ENCODE measurements at regions not wholly inside any gene's neighbourhood (a gene's known extent, or its start where the extent isn't known, plus 50 kb on each side); places are given as distances from the start of the nearest gene placed in this dataset.

- Histone ChIP-seq H2AFZ (ENCODE audit: control insufficient read depth, low read length) (no peak overlapping the region), H4K20me1 (ENCODE audit: control insufficient read depth, extremely low read depth, insufficient read depth, low read length) (no peaks in the 10 kb centered on the region), H3K27me3 (ENCODE audit: control insufficient read depth, extremely low read depth, insufficient read depth, low read length) (peaks cover 8% of the 10 kb centered on the region), H3K9me3 (ENCODE audit: control insufficient read depth, low read depth, low read length) (peaks cover 3% of the 10 kb centered on the region), H3K36me3 (ENCODE audit: control insufficient read depth in 2 of 2, extremely low read depth in 1 of 2, insufficient read depth in 2 of 2, low read length in 2 of 2) (no peaks in the 10 kb centered on the region), H3K4me1 (ENCODE audit: control insufficient read depth, extremely low read depth, insufficient read depth, low read length) (peaks cover 6% of the 10 kb centered on the region), H3K9me1 (ENCODE audit: control insufficient read depth, extremely low read depth, insufficient read depth, low read length) (no peaks in the 10 kb centered on the region), H3K4me2 (ENCODE audit: control insufficient read depth, extremely low read depth, insufficient read depth, low read depth, low read length) (no peak overlapping the region), H3K4me3 (ENCODE audit: control insufficient read depth in 2 of 3, extremely low read depth in 1 of 3, insufficient read depth in 2 of 3, low read depth in 1 of 3, low read length in 3 of 3) (no peak overlapping the region), H3K27ac (ENCODE audit: control insufficient read depth, insufficient read depth, low read length) (no peak overlapping the region), H3K79me2 (ENCODE audit: control insufficient read depth, insufficient read depth, low read length) (no peaks in the 10 kb centered on the region), H3K9ac (ENCODE audit: control insufficient read depth, extremely low read depth, insufficient read depth, low read length) (no peak overlapping the region)
- DNase-seq (ENCODE audit: low read depth, low spot score) (no peak), FAIRE-seq (no peak)
- dilution Hi-C loops (cut with MboI; ENCODE audit: extremely low pct_ligation_motif_present, low sequenced_read_pairs): no loop called here
- TF ChIP-seq EZH2 (IDR thresholded peaks at IDR 0.05; ENCODE audit: low read length): no peak
- TF ChIP-seq, protein P1, sequence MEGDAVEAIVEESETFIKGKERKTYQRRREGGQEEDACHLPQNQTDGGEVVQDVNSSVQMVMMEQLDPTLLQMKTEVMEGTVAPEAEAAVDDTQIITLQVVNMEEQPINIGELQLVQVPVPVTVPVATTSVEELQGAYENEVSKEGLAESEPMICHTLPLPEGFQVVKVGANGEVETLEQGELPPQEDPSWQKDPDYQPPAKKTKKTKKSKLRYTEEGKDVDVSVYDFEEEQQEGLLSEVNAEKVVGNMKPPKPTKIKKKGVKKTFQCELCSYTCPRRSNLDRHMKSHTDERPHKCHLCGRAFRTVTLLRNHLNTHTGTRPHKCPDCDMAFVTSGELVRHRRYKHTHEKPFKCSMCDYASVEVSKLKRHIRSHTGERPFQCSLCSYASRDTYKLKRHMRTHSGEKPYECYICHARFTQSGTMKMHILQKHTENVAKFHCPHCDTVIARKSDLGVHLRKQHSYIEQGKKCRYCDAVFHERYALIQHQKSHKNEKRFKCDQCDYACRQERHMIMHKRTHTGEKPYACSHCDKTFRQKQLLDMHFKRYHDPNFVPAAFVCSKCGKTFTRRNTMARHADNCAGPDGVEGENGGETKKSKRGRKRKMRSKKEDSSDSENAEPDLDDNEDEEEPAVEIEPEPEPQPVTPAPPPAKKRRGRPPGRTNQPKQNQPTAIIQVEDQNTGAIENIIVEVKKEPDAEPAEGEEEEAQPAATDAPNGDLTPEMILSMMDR (optimal IDR thresholded peaks at IDR 0.05 in 1 of 3, IDR thresholded peaks at IDR 0.05 in 1 of 3, conservative IDR thresholded peaks at IDR 0.05 in 1 of 3; ENCODE audit: extremely low read depth in 1 of 3, insufficient read depth in 2 of 3, low read length in 3 of 3): no peak
Measured at GRCh38 chr17:79558091-79558900, 52.6 kb downstream of the RBFOX3 start.

DNA sequence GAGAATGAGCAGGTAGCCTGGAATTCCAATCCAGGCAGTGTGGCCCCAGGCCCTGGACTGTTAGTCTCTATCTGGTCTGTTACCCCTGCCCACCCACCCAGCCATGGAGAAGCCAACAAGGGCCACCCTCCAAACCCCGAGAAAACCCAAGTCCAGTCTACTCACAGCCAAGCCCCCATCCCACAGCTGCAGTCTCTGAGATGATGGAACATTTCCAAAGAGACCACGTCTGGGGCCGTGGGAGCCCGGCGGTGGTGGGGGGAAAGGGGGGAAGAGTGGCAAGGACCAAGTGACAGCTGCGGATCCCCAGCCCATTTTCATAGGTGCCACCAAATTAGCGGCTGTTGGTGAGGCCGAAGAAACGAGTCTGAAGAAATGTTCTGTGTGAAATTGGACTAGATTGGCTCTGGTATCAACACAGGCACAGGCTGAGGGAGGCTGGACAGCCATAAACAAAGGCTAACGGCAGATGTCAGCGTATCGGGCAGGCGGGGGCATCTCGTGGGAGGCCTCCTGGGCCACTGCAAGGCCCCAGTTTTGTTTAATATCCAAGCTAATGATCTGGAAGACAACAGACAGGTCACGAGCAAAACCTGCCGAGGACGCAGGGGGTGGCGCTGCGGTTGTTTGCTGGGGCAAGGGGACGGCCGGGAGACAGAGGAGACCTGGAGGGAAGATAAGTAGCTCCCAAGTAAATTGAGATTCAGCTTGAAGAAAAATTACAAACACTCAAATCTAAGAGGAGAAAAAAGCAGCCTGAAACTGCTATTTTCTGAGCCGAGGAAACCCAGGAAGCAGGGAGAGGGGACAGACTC is 53.4 kb downstream of the RBFOX3 start:
- TF ChIP-seq, protein P1 (optimal IDR thresholded peaks at IDR 0.05 in 1 of 3, IDR thresholded peaks at IDR 0.05 in 1 of 3, conservative IDR thresholded peaks at IDR 0.05 in 1 of 3; ENCODE audit: extremely low read depth in 1 of 3, insufficient read depth in 2 of 3, low read length in 3 of 3): no peak
- TF ChIP-seq EZH2 (IDR thresholded peaks at IDR 0.05; ENCODE audit: low read length): no peak
- no peak overlapping the region for H3K4me3 ChIP-seq (ENCODE audit: control insufficient read depth in 2 of 3, extremely low read depth in 1 of 3, insufficient read depth in 2 of 3, low read depth in 1 of 3, low read length in 3 of 3)
- H3K79me2 ChIP-seq (ENCODE audit: control insufficient read depth, insufficient read depth, low read length): no peaks in the 10 kb centered on the region
- H3K9me3 ChIP-seq (ENCODE audit: control insufficient read depth, low read depth, low read length): peaks cover 3% of the 10 kb centered on the region
- no peaks in the 10 kb centered on the region for H4K20me1 ChIP-seq (ENCODE audit: control insufficient read depth, extremely low read depth, insufficient read depth, low read length)
- no peak overlapping the region for H3K4me2 ChIP-seq (ENCODE audit: control insufficient read depth, extremely low read depth, insufficient read depth, low read depth, low read length)
- peaks cover 8% of the 10 kb centered on the region for H3K27me3 ChIP-seq (ENCODE audit: control insufficient read depth, extremely low read depth, insufficient read depth, low read length)
- H3K4me1 ChIP-seq (ENCODE audit: control insufficient read depth, extremely low read depth, insufficient read depth, low read length): no peaks in the 10 kb centered on the region
- H3K9ac ChIP-seq (ENCODE audit: control insufficient read depth, extremely low read depth, insufficient read depth, low read length): no peak overlapping the region
- DNase-seq (ENCODE audit: low read depth, low spot score) (no peak), FAIRE-seq (no peak)
- no peak overlapping the region for H3K27ac ChIP-seq (ENCODE audit: control insufficient read depth, insufficient read depth, low read length)
- no peaks in the 10 kb centered on the region for H3K9me1 ChIP-seq (ENCODE audit: control insufficient read depth, extremely low read depth, insufficient read depth, low read length)
- dilution Hi-C loops (cut with MboI; ENCODE audit: extremely low pct_ligation_motif_present, low sequenced_read_pairs): no loop called here
- H3K36me3 ChIP-seq (ENCODE audit: control insufficient read depth in 2 of 2, extremely low read depth in 1 of 2, insufficient read depth in 2 of 2, low read length in 2 of 2): no peaks in the 10 kb centered on the region
- H2AFZ ChIP-seq (ENCODE audit: control insufficient read depth, low read length): no peak overlapping the region

Measured in keratinocyte (primary cell).